AG10803 (cell line): ENCODE measurements at regions not wholly inside any gene's neighbourhood (a gene's known extent, or its start where the extent isn't known, plus 50 kb on each side); places are given as distances from the start of the nearest gene placed in this dataset.
A peak's percentile ranks its signal among the peaks of the same experiment; 100 is the strongest.

ENCODE experiments used
- DNase-seq: peaks from one replicate; pipeline ENCODE4 v3.0.0; 2010; ENCODE audit warnings: low read depth
- H3K4me3 ChIP-seq: 2 replicates; pipeline ENCODE4 v1.5.1; 2011; ENCODE audit warnings: mild to moderate bottlenecking, low read length, control low read depth
- CTCF ChIP-seq: conservative IDR thresholded peaks from 2 replicates; pipeline ENCODE4 v1.5.1; 2011; ENCODE audit warnings: mild to moderate bottlenecking, low read length, control low read depth, inconsistent platforms

DNA sequence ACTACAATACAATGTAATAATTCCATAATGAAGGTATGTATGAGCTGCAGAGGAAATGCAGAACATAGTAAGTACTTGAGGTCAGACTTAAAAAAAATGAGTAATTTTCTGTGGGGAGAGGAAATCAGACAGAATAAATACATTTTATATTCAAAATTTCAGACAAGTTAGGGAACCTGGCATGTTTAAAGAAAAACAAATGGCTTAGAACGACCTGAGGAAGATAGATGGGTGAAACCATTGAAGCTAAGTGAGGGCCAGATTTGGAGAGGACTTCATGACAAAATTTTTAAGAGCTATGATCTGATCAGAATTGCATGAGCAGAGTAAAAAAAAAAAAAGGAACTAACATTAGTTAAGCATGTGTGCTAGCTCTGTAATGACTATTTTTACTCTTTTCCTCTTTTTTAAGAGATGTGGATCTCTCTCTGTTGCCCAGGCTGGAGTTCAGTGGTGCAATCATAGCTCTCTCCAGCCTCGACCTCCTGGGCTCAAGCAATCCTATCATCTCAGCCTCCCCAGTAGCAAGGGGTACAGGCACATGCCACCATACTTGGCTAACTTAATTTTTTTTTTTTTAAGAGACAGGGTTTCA lies 157.6 kb upstream of the PDE3A start:
- TF ChIP-seq CTCF, result no peak
- no peak overlapping the region for H3K4me3 ChIP-seq
- DNase-seq, result no peak

- no peak overlapping the region for H3K4me3 ChIP-seq
- no peak for DNase-seq
- TF ChIP-seq CTCF, result no peak
Measured at GRCh38 chr12:20211541-20211940, 156.8 kb upstream of the PDE3A start.

GRCh38 chr12:20211981-20212421 lies 156.3 kb upstream of the PDE3A start:
- no peak for TF ChIP-seq CTCF
- no peak overlapping the region for H3K4me3 ChIP-seq
- DNase-seq, result peak; percentile 9

GRCh38 chr12:20212658-20213555 lies 155.4 kb upstream of the PDE3A start:
- H3K4me3 ChIP-seq, result no peak overlapping the region
- peak; percentile 97 for DNase-seq
- TF ChIP-seq CTCF, result no peak

GRCh38 chr12:20213723-20214625 lies 154.4 kb upstream of the PDE3A start:
- H3K4me3 ChIP-seq, result no peak overlapping the region
- DNase-seq, result peak; percentile 4
- TF ChIP-seq CTCF, result no peak

- peak; percentile 27 for DNase-seq
- H3K4me3 ChIP-seq, result no peak overlapping the region
- peak; percentile 39 for TF ChIP-seq CTCF
Measured at GRCh38 chr12:20220339-20220738, 148.0 kb upstream of the PDE3A start.
